Neuronal stem cell (in vitro differentiated cells): ENCODE measurements at regions not wholly inside any gene's neighbourhood (a gene's known extent, or its start where the extent isn't known, plus 50 kb on each side); places are given as distances from the start of the nearest gene placed in this dataset.

ENCODE experiments used
- DNase-seq: peaks from one replicate; pipeline ENCODE4 v3.0.0-alpha.2; 2013; ENCODE audit warnings: low spot score
- H2AFZ ChIP-seq: one replicate; pipeline ENCODE4 v1.6.1; 2013; ENCODE audit warnings: mild to moderate bottlenecking, low read length, inconsistent platforms
- H2AK5ac ChIP-seq: 2 replicates; pipeline ENCODE4 v1.6.1; 2013; ENCODE audit warnings: low read depth, mild to moderate bottlenecking, inconsistent platforms, low read length, moderate library complexity, mixed read lengths
- H2BK120ac ChIP-seq: 2 replicates; pipeline ENCODE4 v1.6.1; 2013; ENCODE audit warnings: low read depth, mild to moderate bottlenecking, inconsistent platforms, low read length, moderate library complexity, mixed read lengths
- H2BK12ac ChIP-seq: one replicate; pipeline ENCODE4 v1.6.1; 2013; ENCODE audit warnings: low read length, inconsistent platforms
- H2BK15ac ChIP-seq: 2 replicates; pipeline ENCODE4 v1.6.1; 2013; ENCODE audit warnings: mild to moderate bottlenecking, low read length, inconsistent platforms, mixed read lengths
- H2BK5ac ChIP-seq: one replicate; pipeline ENCODE4 v1.6.1; 2013; ENCODE audit warnings: inconsistent platforms, mild to moderate bottlenecking, low read length, moderate library complexity
- H3K14ac ChIP-seq: one replicate; pipeline ENCODE4 v1.6.1; 2013; ENCODE audit warnings: low read length, inconsistent platforms
- H3K18ac ChIP-seq: 2 replicates; pipeline ENCODE4 v1.6.1; 2013; ENCODE audit warnings: low read length, inconsistent platforms
- H3K23ac ChIP-seq: 2 replicates; pipeline ENCODE4 v1.6.1; 2013; ENCODE audit warnings: low read depth, mild to moderate bottlenecking, mixed read lengths, low read length, inconsistent platforms; ENCODE audit not compliant: poor library complexity
- H3K27ac ChIP-seq: replicated peaks from 3 replicates; pipeline ENCODE4 v1.5.1; 2013; ENCODE audit warnings: low read length, inconsistent platforms
- H3K27me3 ChIP-seq, 3 experiments: 2 replicates each; pipeline ENCODE4 v1.6.1; 2013; ENCODE audit warnings: low read length in 3 of 3, mild to moderate bottlenecking in 2 of 3, inconsistent platforms in 1 of 3, low read depth in 1 of 3, mixed read lengths in 1 of 3, moderate library complexity in 1 of 3; ENCODE audit not compliant: control insufficient read depth in 3 of 3, insufficient read depth in 3 of 3
- H3K36me3 ChIP-seq, 2 donors: replicated peaks in 1 of 2; 2 replicates each; pipeline ENCODE4 v1.6.1; 2013; ENCODE audit warnings: low read length in 2 of 2; ENCODE audit not compliant: control insufficient read depth in 2 of 2, insufficient read depth in 2 of 2
- H3K4ac ChIP-seq: 2 replicates; pipeline ENCODE4 v1.6.1; 2013; ENCODE audit warnings: inconsistent platforms, mild to moderate bottlenecking, low read length, moderate library complexity
- H3K4me1 ChIP-seq, 2 donors: 1 replicate in 1 of 2; 2 replicates in 1 of 2; pipeline ENCODE4 v1.6.1; 2013; ENCODE audit warnings: low read length in 2 of 2, low read depth in 1 of 2; ENCODE audit not compliant: control insufficient read depth in 2 of 2, insufficient read depth in 1 of 2
- H3K4me2 ChIP-seq: one replicate; pipeline ENCODE4 v1.6.1; 2013; ENCODE audit warnings: mild to moderate bottlenecking, low read length, inconsistent platforms; ENCODE audit not compliant: insufficient read depth, poor library complexity, severe bottlenecking
- H3K4me3 ChIP-seq, 2 donors: 2 replicates each; pipeline ENCODE4 v1.5.1; 2013; ENCODE audit warnings: low read length in 2 of 2, mild to moderate bottlenecking in 2 of 2, inconsistent platforms in 1 of 2, moderate library complexity in 1 of 2
- H3K79me1 ChIP-seq: one replicate; pipeline ENCODE4 v1.6.1; 2013; ENCODE audit warnings: low read depth, mild to moderate bottlenecking, inconsistent platforms, low read length, moderate library complexity
- H3K9ac ChIP-seq: one replicate; pipeline ENCODE4 v1.6.1; 2013; ENCODE audit warnings: mild to moderate bottlenecking, low read depth, low read length, inconsistent platforms; ENCODE audit not compliant: poor library complexity
- H3K9me3 ChIP-seq, 2 donors: replicated peaks in 1 of 2; 2 replicates each; pipeline versions ENCODE3 to v1.6.1; 2013; ENCODE audit warnings: low read length in 2 of 2, mild to moderate bottlenecking in 2 of 2, inconsistent platforms in 1 of 2, low read depth in 1 of 2, mixed read lengths in 1 of 2, moderate library complexity in 1 of 2; ENCODE audit not compliant: control insufficient read depth in 2 of 2, insufficient read depth in 1 of 2
- H4K8ac ChIP-seq: one replicate; pipeline ENCODE4 v1.6.1; 2013; ENCODE audit warnings: low read depth, mild to moderate bottlenecking, inconsistent platforms, low read length, moderate library complexity
- H4K91ac ChIP-seq: one replicate; pipeline ENCODE4 v1.6.1; 2013; ENCODE audit warnings: low read length, low read depth, mild to moderate bottlenecking, inconsistent platforms; ENCODE audit not compliant: poor library complexity
- WGBS, 2 donors: extraction: QIAGEN DNeasy Blood & Tissue Kit; methylation state at CpG; one replicate each; pipeline ENCODE4 v1.1.7; 2013; ENCODE audit warnings: missing lambda C conversion rate in 2 of 2, mixed read lengths in 1 of 2; ENCODE audit not compliant: insufficient read length in 2 of 2, insufficient replicate concordance in 1 of 2; ENCODE audit errors: extremely low coverage in 2 of 2; 5-methylcytosine and 5-hydroxymethylcytosine counted together

DNA sequence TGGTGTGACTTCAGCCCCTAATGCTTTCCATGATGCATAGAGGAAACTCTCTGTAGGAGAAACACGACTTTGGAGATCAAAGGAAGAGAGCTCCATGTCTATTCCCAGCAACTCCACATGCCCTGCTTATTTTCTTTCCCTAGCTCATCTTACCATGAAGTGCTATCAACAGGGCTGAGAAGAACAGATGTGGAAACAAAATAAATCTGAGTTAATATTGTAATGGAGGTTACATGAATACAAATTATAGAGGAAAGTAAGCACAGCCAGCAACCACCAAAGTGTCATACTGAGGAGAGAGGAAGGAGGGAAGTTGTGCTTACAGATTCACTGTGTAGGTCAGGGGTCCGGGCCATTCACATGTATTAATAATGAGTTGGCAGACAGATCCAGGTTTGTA lies 157.5 kb downstream of the RFPL4B start:
- Histone ChIP-seq H3K4me2 (no peak overlapping the region), H4K8ac (no peak overlapping the region), H3K79me1 (no peaks in the 10 kb centered on the region), H3K27ac (peak overlapping the region; percentile 86), H2BK15ac (no peak overlapping the region), H3K14ac (no peak overlapping the region), H3K27me3 (no peaks in the 10 kb centered on the region), H2AK5ac (no peak overlapping the region), H2BK5ac (no peak overlapping the region), H2AFZ (peak overlapping the region; percentile 46), H3K36me3 (no peaks in the 10 kb centered on the region), H3K9ac (no peak overlapping the region), H3K9me3 (peaks cover 0 to 3% of the 10 kb centered on the region in 2 donors), H3K23ac (no peak overlapping the region), H3K18ac (no peak overlapping the region), H3K4ac (no peak overlapping the region), H3K4me1 (peaks cover 5 to 44% of the 10 kb centered on the region in 2 donors), H2BK120ac (no peak overlapping the region), H3K4me3 (no peak overlapping the region), H2BK12ac (no peak overlapping the region), H4K91ac (no peak overlapping the region)
- no CpG with 5 or more reads among the region's 2 CpGs for WGBS, 2 donors
- no peak for DNase-seq

- H3K79me1 ChIP-seq, result no peaks in the 10 kb centered on the region
- H3K4me2 ChIP-seq, result no peak overlapping the region
- H3K18ac ChIP-seq, result no peak overlapping the region
- H3K9me3 ChIP-seq, result peaks cover 3 to 8% of the 10 kb centered on the region in 2 donors
- no peak overlapping the region for H3K9ac ChIP-seq
- no peak overlapping the region for H4K8ac ChIP-seq
- no peak overlapping the region for H2AK5ac ChIP-seq
- H2BK5ac ChIP-seq, result no peak overlapping the region
- H3K23ac ChIP-seq, result no peak overlapping the region
- H3K36me3 ChIP-seq, result no peaks in the 10 kb centered on the region
- no peak overlapping the region for H3K27ac ChIP-seq
- H3K27me3 ChIP-seq, result no peaks in the 10 kb centered on the region
- no peak overlapping the region for H2AFZ ChIP-seq
- DNase-seq, result no peak
- H3K14ac ChIP-seq, result no peak overlapping the region
- no peaks in the 10 kb centered on the region for H3K4me1 ChIP-seq
- H2BK12ac ChIP-seq, result no peak overlapping the region
- no peak overlapping the region for H2BK15ac ChIP-seq
- no peak overlapping the region for H2BK120ac ChIP-seq
- no peak overlapping the region for H3K4ac ChIP-seq
- WGBS, 2 donors, result 100% methylated on average over 1 of the region's 1 CpG; no CpG with 5 or more reads in 1 of the 2 donors
- H4K91ac ChIP-seq, result no peak overlapping the region
- no peak overlapping the region for H3K4me3 ChIP-seq
These were observed 164.3 kb downstream of the RFPL4B start for GRCh38 chr6:112511441-112511840.

DNA sequence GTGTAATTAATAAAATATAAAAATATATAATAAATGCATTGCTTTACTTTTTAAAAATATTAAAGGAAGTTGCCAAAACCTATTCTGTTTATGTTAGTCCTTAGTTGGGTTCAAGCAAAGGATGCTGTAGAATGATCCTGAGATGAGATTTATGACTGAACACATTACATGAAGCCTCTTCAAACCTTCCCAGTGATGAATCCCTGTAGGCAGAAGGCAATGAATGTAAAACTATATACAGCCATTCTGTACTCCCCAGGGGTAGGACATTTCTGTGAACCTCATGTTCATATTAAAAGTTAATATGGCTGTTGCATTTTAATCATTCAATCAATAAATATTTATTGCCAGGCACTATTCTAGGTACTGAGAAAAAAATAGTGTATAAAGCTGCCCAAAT lies 166.0 kb downstream of the RFPL4B start:
- Histone ChIP-seq H2AFZ (no peak overlapping the region), H3K4me3 (no peak overlapping the region), H3K14ac (no peak overlapping the region), H3K23ac (no peak overlapping the region), H4K91ac (no peak overlapping the region), H2BK5ac (no peak overlapping the region), H3K79me1 (no peaks in the 10 kb centered on the region), H3K4ac (no peak overlapping the region), H3K27ac (no peak overlapping the region), H3K4me2 (no peak overlapping the region), H4K8ac (no peak overlapping the region), H2AK5ac (no peak overlapping the region), H2BK15ac (no peak overlapping the region), H3K27me3 (no peaks in the 10 kb centered on the region), H2BK120ac (no peak overlapping the region), H3K18ac (no peak overlapping the region), H3K9me3 (peaks cover 0 to 8% of the 10 kb centered on the region in 2 donors), H2BK12ac (no peak overlapping the region), H3K4me1 (no peaks in the 10 kb centered on the region), H3K36me3 (no peaks in the 10 kb centered on the region), H3K9ac (no peak overlapping the region)
- DNase-seq, result no peak

DNA sequence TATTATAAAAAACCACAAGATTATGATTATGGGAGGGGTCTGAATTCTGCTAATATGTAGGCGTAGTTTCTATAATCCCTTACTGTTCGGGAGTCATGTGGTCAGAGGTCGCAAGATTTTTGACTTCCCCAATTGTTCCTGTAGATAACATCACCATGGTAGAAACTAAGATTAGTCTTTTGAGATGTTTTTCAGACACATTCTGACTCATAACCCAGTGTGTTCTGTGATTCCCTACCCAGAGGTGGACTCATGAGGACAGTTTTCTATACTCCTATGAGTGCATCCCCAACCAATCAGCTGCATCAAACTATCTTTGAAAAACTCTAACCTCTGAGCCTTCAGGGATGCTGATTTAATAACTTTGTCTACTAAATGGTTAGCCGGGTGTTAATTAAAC lies 175.5 kb downstream of the RFPL4B start:
- WGBS, 2 donors, result no CpG with 5 or more reads among the region's 4 CpGs
- Histone ChIP-seq H3K79me1 (no peaks in the 10 kb centered on the region), H3K9ac (no peak overlapping the region), H3K36me3 (peaks cover 0 to 2% of the 10 kb centered on the region in 2 donors), H2BK15ac (no peak overlapping the region), H3K4me1 (no peaks in the 10 kb centered on the region), H2BK5ac (no peak overlapping the region), H4K8ac (no peak overlapping the region), H2AK5ac (no peak overlapping the region), H3K27ac (no peak overlapping the region), H4K91ac (no peak overlapping the region), H3K14ac (no peak overlapping the region), H2BK120ac (no peak overlapping the region), H3K23ac (no peak overlapping the region), H2BK12ac (no peak overlapping the region), H3K4ac (no peak overlapping the region), H3K4me2 (no peak overlapping the region), H3K18ac (no peak overlapping the region), H3K9me3 (peaks cover 0 to 2% of the 10 kb centered on the region in 2 donors), H3K27me3 (no peaks in the 10 kb centered on the region), H2AFZ (peak overlapping the region; percentile 2), H3K4me3 (no peak overlapping the region)
- DNase-seq, result no peak
